ENCODE measurements at regions not wholly inside any gene's neighbourhood (a gene's known extent, or its start where the extent isn't known, plus 50 kb on each side); places are given as distances from the start of the nearest gene placed in this dataset.

GRCh38 chr5:174409971-174410370, 314.4 kb upstream of the MSX2 start:
- DNase-seq (ENCODE audit: low read depth, low spot score) = no peak

DNA sequence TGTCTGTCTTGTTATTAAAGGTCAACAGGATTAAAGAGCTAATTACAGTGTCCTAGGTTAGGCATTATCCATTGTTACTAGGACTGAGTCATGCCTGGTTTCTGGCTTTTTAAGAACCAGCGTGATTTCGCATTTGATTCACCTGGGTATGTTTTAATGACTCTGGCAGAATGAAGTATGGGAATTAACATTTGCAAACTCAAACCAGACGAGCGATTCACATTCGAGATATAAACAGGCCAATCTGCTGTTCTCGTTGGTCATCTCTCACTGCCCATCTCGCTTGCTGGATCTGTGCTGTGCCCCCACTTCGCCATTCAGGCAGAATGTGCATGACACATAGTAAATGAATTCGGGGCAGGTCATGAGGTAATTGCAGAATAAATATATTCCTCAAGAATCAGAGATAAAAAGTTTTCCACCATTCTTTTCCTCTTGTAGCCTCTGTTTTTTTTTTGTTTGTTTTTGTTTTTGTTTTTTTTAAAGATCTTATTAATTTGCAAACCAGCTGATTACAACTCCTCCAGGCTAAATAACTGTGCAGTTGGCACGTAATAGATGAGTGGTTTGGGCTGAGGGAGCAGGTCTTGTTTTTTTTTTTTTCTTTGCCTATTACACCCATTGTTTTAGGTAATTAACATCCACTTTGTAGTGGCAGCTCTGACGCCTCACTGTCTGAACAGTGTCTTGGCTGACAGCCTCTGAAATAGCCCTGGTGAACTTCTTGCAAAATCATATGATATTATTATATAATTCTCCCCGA, 313.5 kb upstream of the MSX2 start:
- DNase-seq (ENCODE audit: low read depth, low spot score) = no peak

- no peak for DNase-seq (ENCODE audit: low read depth, low spot score)
These were observed 312.9 kb upstream of the MSX2 start for GRCh38 chr5:174411479-174411819.

- DNase-seq (ENCODE audit: low read depth, low spot score) = no peak
These were observed 312.0 kb upstream of the MSX2 start for GRCh38 chr5:174412374-174412773.

- DNase-seq (ENCODE audit: low read depth, low spot score) = no peak
These were observed 311.4 kb upstream of the MSX2 start for GRCh38 chr5:174412941-174413340.

DNA sequence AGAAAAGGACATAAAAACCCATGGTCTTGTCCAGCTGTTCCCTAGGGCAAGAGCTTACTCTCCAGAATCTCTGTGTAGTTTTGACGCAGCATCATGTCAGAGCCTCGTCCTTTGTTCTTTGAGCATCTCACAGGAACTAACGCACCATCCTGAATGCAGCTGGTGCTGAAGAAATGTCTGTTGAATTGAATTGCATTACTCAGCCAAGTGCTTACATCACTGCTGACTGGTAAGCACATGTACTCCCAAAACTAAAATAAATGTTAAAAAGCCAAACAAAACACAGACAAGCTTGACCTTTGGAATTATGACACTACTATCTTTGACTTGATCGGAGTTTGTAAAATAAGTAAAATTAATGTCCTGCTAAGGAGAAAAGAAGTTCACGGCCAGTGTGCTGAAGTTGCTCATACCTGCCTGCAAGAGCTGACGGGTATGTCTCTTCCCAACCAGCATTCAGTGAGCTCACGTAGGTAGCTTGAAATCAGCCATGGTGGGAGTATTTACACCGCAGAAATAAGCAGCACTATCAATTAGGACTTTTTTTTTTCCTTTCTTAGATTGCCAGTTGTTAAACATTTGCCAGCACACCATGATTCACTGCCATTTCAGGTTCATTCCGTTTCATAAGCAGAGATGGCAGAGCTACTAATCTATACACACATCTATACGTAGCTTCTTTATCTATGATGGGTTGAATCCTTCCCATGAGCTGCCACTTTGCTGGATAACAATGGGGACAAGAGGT, 310.6 kb upstream of the MSX2 start:
- no peak for DNase-seq (ENCODE audit: low read depth, low spot score)

DNA sequence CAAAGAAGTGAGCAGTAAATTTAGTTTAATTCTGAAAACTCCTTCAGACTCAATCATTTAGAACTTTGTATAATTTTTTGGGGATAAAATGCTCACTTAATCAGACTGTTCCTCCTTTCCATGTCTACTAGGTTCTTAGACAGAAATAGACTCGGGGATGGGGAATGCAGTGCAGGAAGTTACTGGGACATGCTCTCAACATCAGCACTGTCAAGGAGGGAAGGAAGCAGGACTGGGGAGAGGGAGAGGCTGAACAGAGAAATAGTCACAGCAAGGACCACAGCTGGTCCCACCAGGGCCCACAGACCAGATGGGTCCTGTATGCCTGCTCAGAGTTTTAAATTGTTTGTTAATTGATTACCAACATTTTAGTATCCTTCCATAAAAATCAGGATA, 310.1 kb upstream of the MSX2 start:
- DNase-seq (ENCODE audit: low read depth, low spot score) = no peak

- no peak for DNase-seq (ENCODE audit: low read depth, low spot score)
These were observed 305.4 kb upstream of the MSX2 start for GRCh38 chr5:174418809-174419539.

DNA sequence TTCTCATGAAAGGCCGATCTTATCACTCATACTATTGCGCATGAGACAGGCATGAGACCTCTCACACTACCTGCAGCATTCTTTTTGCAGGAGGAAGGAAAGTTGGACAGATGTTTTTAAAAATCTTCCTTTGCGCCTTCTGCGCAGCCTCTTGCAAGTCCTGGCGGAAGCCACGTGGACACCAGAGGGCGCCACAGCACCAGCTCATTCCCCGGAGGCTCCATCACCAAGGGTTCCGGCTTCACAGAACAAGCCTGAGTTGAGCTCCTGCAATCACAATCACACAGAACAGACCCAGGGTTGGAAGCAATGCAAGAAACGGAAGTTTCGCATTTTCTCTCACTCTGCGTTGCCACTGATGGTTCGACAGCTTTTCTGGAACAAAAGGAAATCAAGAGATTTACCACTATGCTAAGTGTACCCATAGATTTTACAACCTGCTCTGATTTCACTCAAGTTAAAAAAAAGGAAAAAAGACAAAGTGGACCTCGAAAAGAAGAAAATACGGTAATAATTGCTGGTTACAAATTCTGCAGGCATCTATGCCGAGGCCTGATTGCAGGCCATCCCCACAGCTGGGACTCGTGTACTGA, 304.7 kb upstream of the MSX2 start:
- DNase-seq (ENCODE audit: low read depth, low spot score) = peak; percentile 88

DNA sequence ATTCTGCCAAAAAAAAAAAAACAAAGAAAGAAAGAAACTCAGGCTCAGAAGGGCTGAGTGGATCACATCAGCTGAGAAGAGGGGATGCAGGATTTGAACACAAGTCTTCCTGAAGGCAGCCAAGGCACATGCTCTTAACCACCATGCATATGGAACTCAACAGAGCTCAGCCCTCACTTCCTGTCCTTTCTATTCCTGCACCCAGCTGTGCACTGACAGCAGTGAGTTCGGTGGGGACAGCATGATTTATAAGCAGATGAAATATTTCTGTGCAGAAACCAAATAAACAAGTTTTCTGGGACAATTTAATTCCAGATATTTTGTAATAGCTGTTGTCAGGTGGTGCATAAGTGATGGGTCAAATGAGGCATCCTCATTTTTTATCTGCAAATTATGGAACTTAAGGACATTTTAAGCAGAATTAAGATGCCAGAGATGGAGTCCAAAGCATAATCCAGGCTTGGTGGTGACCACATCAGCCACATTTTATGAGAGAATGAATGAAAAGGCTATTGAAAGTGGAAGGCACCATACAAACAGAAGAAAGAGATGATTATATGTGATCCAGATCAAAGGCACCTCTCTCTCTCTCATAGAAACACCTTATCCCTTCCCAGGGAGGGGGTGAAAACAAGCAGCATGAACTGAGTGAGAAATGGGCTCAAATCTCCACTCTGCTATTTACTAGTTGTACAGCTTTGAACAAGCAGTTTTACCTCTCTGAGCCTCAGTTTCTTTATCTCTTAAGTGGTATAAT, 303.6 kb upstream of the MSX2 start:
- no peak for DNase-seq (ENCODE audit: low read depth, low spot score)

DNA sequence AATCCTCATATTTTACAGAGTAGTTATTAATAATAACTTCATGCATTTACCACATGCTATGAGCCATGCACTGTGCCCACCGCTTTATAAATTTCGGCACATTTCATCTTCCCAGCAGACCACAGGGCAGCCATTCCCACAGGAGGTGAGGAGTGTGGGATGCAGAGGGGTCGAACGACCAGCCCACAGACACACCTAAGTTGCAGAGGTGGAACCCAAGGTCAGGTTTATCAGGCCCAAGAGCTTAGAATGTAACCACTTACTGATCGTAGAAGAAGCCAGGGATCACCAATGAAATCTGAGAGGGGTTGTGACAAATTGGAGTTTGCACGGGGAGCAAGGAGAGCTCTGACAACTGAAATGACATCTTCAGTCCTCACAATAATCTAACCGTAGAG, 303.0 kb upstream of the MSX2 start:
- no peak for DNase-seq (ENCODE audit: low read depth, low spot score)

- DNase-seq (ENCODE audit: low read depth, low spot score) = no peak
These were observed 300.8 kb upstream of the MSX2 start for GRCh38 chr5:174423558-174423957.

DNA sequence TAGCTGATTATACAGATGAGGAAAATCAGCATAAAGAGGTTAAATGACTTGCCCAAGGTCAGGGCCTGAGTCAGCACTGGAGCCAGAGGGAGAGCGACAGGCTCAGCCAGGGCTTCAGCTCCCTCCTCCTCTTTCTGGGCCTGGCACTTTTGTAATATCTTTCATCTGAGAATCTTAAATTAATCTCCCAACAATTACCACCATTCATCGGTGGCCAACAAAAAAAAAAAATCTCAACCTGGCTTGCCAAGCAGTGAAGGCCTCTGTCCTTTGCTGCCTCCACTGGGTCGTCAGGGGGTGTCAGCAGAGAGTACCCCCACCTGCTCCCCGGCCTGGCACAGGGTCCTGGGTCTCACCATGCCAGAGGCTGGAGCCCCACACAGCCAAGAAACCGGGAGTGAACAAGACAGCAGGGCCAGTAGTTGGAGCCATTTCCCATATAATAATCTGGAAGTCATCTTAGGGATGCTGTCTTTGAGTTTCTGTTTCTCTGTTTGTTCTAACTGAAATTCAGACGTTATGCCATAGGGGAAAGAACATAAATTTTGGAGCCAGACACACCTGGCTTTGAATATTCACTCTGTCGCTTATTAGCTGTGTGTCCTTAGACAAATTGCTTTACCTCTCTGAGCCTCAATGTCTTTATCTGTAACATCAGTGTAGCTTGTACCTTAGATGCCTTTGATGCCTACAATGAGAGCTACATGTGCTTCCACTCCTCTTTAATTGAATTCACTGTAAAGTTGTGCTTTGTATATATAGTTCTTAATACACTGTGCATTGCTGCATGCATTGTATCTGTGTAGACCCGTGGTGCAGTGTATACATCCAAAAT, 299.9 kb upstream of the MSX2 start:
- no peak for DNase-seq (ENCODE audit: low read depth, low spot score)

DNA sequence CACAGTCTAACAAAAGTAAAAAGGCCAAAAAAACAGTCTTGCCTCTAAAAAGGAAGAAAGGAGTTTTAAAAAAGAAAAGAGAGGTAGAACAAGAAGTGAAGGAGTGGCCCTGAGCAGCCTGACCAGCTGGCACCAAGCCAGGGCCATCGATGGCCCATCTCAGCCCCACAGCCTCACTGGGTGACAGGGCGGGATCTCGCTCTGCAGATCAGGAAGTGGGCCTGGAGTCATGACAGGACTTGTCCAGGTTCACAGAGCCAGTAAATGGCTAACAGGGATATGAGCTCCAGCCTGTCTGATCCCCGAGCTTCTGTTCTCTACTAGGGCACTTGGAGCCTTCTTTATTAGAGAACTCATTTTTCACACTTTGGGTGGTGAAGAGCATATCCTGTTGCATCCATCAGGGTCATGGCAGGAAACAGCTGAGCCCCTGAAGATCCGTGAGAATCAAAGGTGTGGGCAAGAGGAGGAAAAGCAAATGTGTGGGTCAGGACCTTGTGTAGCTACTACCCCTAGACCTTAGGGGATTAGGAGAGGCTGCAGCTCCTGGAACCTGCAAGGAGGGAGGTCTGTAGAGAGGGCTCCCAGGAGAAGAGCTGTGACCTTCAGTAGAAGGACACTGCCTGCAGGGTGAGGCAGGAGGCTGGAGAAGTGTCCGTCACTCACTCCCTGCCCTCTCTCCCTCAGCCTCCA, 299.0 kb upstream of the MSX2 start:
- DNase-seq (ENCODE audit: low read depth, low spot score) = no peak

- no peak for DNase-seq (ENCODE audit: low read depth, low spot score)
These were observed 298.5 kb upstream of the MSX2 start for GRCh38 chr5:174425964-174426290.

DNA sequence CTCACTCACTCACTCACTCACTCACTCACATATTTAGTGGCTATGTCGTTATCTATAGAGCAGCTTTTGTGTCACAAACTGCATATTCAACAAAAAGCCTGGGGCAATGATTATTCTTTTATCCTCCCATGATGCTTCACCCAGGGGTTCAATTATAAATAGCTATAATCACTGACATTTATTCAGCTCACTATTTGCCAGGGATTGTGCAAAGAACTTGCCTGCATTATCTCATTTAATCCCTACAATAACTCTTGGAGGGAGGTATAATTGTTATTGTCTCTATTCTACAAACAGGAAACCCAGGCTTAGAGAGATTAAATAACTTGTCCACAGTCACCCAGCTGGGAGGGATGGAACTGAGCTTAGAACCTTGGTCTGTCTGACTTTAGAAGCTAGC, 298.0 kb upstream of the MSX2 start:
- no peak for DNase-seq (ENCODE audit: low read depth, low spot score)

- no peak for DNase-seq (ENCODE audit: low read depth, low spot score)
These were observed 297.5 kb upstream of the MSX2 start for GRCh38 chr5:174426851-174427250.

GRCh38 chr5:174427304-174427703, 297.1 kb upstream of the MSX2 start:
- DNase-seq (ENCODE audit: low read depth, low spot score) = no peak

GRCh38 chr5:174428895-174429294, 295.5 kb upstream of the MSX2 start:
- no peak for DNase-seq (ENCODE audit: low read depth, low spot score)

- DNase-seq (ENCODE audit: low read depth, low spot score) = no peak
These were observed 293.4 kb upstream of the MSX2 start for GRCh38 chr5:174430940-174431339.
